Stromal cell of bone marrow (primary cell): ENCODE measurements at regions not wholly inside any gene's neighbourhood (a gene's known extent, or its start where the extent isn't known, plus 50 kb on each side); places are given as distances from the start of the nearest gene placed in this dataset.

Experiments
- DNase-seq: peaks from one replicate; pipeline ENCODE4 v3.0.0-alpha.2; 2012; ENCODE audit warnings: low read depth

- DNase-seq: no peak
These were observed 171.9 kb upstream of the FHL2 start for GRCh38 chr2:105570757-105571156.

- DNase-seq: no peak
These were observed 171.5 kb upstream of the FHL2 start for GRCh38 chr2:105570326-105570725.

- DNase-seq: no peak
These were observed 170.8 kb upstream of the FHL2 start for GRCh38 chr2:105569606-105570005.

- DNase-seq: no peak
These were observed 169.2 kb upstream of the FHL2 start for GRCh38 chr2:105567996-105568494.

- DNase-seq: no peak
These were observed 164.3 kb upstream of the FHL2 start for GRCh38 chr2:105563000-105563719.

- DNase-seq: no peak
These were observed 162.6 kb upstream of the FHL2 start for GRCh38 chr2:105561401-105561800.

- DNase-seq: no peak
These were observed 161.3 kb upstream of the FHL2 start for GRCh38 chr2:105560157-105560556.

- DNase-seq: no peak
These were observed 158.4 kb upstream of the FHL2 start for GRCh38 chr2:105557021-105557920.

GRCh38 chr2:105556366-105556765 is 157.5 kb upstream of the FHL2 start:
- no peak for DNase-seq

GRCh38 chr2:105554235-105554634 is 155.4 kb upstream of the FHL2 start:
- DNase-seq: no peak

- no peak for DNase-seq
These were observed 154.8 kb upstream of the FHL2 start for GRCh38 chr2:105553538-105554196.

GRCh38 chr2:105546628-105546974 is 147.8 kb upstream of the FHL2 start:
- no peak for DNase-seq

- DNase-seq: peak; percentile 44
These were observed 147.1 kb upstream of the FHL2 start for GRCh38 chr2:105545730-105546627.

- no peak for DNase-seq
These were observed 145.9 kb upstream of the FHL2 start for GRCh38 chr2:105544591-105545377.

GRCh38 chr2:105541189-105542050 is 142.6 kb upstream of the FHL2 start:
- DNase-seq: no peak

- no peak for DNase-seq
These were observed 141.8 kb upstream of the FHL2 start for GRCh38 chr2:105540642-105541041.

GRCh38 chr2:105539331-105539730 is 140.5 kb upstream of the FHL2 start:
- DNase-seq: no peak

GRCh38 chr2:105538840-105539239 is 140.0 kb upstream of the FHL2 start:
- no peak for DNase-seq

- no peak for DNase-seq
These were observed 139.1 kb upstream of the FHL2 start for GRCh38 chr2:105537920-105538319.

GRCh38 chr2:105537466-105537865 is 138.6 kb upstream of the FHL2 start:
- DNase-seq: no peak
